IPS-20b (cell line): ENCODE measurements at regions not wholly inside any gene's neighbourhood (a gene's known extent, or its start where the extent isn't known, plus 50 kb on each side); places are given as distances from the start of the nearest gene placed in this dataset.

ENCODE experiments used
- H3K27ac ChIP-seq: one replicate; pipeline ENCODE4 v1.5.1; 2013; ENCODE audit warnings: low read length
- H3K27me3 ChIP-seq: 2 replicates; pipeline ENCODE4 v1.6.1; 2013; ENCODE audit warnings: mild to moderate bottlenecking, low read length, inconsistent platforms; ENCODE audit not compliant: insufficient read depth
- H3K36me3 ChIP-seq: 2 replicates; pipeline ENCODE4 v1.6.1; 2013; ENCODE audit warnings: low read depth, mild to moderate bottlenecking, inconsistent platforms, low read length, moderate library complexity; ENCODE audit not compliant: insufficient read depth
- H3K4me1 ChIP-seq: 2 replicates; pipeline ENCODE4 v1.6.1; 2013; ENCODE audit warnings: mild to moderate bottlenecking, control low read depth, inconsistent platforms, low read length, moderate library complexity; ENCODE audit not compliant: insufficient read depth
- H3K4me3 ChIP-seq: 2 replicates; pipeline ENCODE4 v1.5.1; 2013; ENCODE audit warnings: mild to moderate bottlenecking, low read length, inconsistent platforms
- H3K9ac ChIP-seq: 2 replicates; pipeline ENCODE4 v1.6.1; 2013; ENCODE audit warnings: low read depth, mild to moderate bottlenecking, inconsistent platforms, low read length, moderate library complexity
- H3K9me3 ChIP-seq: 2 replicates; pipeline ENCODE4 v1.6.1; 2013; ENCODE audit warnings: mild to moderate bottlenecking, low read depth, low read length, inconsistent platforms; ENCODE audit not compliant: insufficient read depth

DNA sequence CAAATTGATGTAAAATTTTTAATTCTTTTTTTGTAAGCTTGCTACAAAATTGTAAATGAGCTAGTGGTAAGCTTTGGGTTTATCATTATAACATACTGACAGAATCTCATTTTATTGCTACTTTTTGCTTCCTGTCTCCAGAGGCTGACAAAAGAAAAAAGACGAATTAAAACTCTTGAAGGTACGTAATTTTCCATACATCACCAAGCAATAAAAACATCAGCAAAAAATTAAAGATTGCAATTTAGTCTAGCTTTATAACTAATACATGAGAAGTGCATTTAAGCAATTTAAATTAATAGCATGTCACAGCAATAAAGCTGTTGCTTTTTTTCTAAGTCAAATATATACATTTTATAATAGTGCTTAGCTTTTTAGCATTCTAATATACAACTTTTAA is 94.6 kb upstream of the SNTG2 start:
- Histone ChIP-seq H3K9me3 (no peaks in the 10 kb centered on the region), H3K27me3 (no peaks in the 10 kb centered on the region), H3K9ac (no peak overlapping the region), H3K4me3 (no peak overlapping the region), H3K27ac (no peak overlapping the region), H3K4me1 (no peaks in the 10 kb centered on the region), H3K36me3 (no peaks in the 10 kb centered on the region)

DNA sequence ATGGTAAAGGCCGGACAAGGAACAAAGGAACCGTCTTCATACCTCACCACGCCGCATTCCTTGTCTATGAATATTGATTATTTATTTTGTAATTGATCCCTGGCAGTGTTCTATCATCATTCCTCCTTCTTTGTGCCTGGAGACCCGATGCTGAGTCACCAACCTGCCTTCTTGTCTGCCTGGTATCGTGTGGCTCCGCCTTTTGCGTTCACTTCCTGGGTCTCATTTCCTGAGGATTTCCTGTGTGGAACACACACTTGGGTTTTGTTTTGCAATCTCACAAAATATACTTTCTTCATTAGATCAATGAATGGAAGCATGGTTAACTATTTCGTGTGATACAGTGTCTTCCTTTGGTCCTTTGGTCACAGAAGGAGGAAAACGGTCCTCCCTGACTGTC is 95.5 kb upstream of the SNTG2 start:
- no peaks in the 10 kb centered on the region for H3K27me3 ChIP-seq
- no peaks in the 10 kb centered on the region for H3K9me3 ChIP-seq
- H3K27ac ChIP-seq, result no peak overlapping the region
- no peaks in the 10 kb centered on the region for H3K36me3 ChIP-seq
- no peak overlapping the region for H3K9ac ChIP-seq
- no peak overlapping the region for H3K4me3 ChIP-seq
- H3K4me1 ChIP-seq, result no peaks in the 10 kb centered on the region

DNA sequence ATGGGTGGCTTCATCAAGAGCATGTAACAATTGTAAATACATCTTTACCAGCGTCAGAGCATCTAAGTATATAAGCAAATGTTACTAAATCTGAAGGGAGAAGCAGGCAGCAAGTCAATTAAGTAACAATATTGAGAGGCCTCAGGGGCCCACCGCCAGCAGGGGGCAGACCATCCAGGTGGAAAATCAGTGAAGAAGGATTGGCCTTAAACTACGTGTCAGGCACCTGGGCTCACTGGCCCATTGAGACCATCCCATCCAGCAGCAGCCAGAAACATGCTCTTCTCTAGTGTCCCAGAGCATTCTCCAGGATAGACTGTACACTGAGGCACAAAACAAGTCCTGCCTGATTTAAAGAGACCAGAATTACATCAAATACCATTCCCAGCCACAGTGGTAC is 96.2 kb upstream of the SNTG2 start:
- no peaks in the 10 kb centered on the region for H3K36me3 ChIP-seq
- no peaks in the 10 kb centered on the region for H3K27me3 ChIP-seq
- H3K9me3 ChIP-seq, result no peaks in the 10 kb centered on the region
- no peak overlapping the region for H3K4me3 ChIP-seq
- no peaks in the 10 kb centered on the region for H3K4me1 ChIP-seq
- H3K27ac ChIP-seq, result no peak overlapping the region
- H3K9ac ChIP-seq, result no peak overlapping the region

DNA sequence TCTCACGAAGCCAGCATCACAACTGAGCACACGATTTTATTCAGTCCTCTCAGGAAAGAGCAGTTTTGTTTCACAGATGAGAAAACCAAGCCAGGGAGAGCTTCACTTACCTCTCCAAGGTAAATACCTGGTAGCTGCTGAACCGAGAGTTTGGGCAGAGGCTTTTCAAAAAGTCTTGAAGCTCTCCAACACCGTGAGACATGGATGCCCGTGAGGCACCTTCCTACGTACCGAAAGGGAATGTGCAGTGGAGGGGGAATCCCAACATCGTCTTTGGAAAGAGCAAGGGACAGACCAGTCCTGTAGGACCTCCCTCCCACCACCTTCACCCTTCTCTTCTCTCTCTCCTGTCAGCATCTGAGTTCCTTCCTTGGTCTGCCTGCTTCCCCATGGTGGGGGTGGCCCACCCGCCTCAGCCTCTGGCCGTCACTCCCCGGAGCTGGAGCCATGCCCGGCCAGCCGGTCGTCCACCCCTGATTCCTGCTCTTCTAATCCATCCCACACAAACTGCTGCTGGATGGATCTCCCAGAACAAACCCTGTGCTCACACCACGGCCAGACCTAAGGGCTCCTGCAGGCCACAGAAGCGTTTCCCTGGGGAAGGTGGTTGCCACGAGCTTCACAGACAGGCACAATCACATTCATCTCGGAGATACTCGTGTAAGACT is 97.3 kb upstream of the SNTG2 start:
- no peaks in the 10 kb centered on the region for H3K27me3 ChIP-seq

DNA sequence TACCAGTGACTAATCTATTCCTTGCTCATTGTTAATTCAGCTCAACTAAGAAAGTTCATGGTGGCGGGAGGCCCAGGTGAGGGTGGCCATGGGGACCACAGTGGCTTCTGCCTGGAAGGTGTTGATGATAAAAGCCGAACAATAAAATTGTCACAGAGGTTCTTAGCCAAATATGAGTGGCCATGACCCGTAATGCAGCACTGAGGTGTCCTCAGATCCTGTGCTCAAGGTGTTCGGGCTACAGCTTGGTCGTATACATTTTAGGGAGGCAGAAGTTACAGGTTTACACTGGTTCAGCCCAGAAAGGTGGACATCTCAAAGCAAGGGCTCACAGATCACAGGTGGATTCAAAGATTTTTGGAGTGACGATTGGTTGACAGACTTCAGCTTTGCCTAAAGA is 98.5 kb upstream of the SNTG2 start:
- H3K4me1 ChIP-seq, result no peaks in the 10 kb centered on the region
- H3K27ac ChIP-seq, result no peak overlapping the region
- H3K9me3 ChIP-seq, result no peaks in the 10 kb centered on the region
- H3K36me3 ChIP-seq, result no peaks in the 10 kb centered on the region
- H3K4me3 ChIP-seq, result no peak overlapping the region
- no peaks in the 10 kb centered on the region for H3K27me3 ChIP-seq
- H3K9ac ChIP-seq, result no peak overlapping the region

More for the DNA sequence above, 97.3 kb upstream of the SNTG2 start:
- no peaks in the 10 kb centered on the region for H3K36me3 ChIP-seq
- no peak overlapping the region for H3K27ac ChIP-seq
- no peak overlapping the region for H3K9ac ChIP-seq
- no peak overlapping the region for H3K4me3 ChIP-seq
- no peaks in the 10 kb centered on the region for H3K4me1 ChIP-seq
- H3K9me3 ChIP-seq, result no peaks in the 10 kb centered on the region

DNA sequence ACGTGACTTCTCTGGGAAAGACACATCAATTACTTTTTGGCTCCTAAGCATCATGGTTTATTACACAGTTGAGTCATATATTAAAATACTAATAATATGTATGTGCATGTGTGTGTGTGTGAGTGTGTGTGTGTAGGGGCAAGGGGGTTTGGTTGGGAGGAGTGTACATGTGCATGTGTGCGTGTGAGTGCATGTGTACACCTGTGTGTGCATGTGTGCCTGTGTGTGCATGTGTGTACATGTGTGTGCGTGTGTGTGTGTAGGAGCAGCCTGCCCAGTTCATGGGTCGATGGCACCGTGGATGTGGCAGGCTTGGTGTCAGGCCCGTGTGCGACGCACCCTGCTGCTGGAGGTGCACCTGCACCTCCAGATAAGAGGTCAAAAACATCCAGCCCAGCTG is 99.0 kb upstream of the SNTG2 start:
- H3K27ac ChIP-seq, result no peak overlapping the region
- H3K4me3 ChIP-seq, result no peak overlapping the region
- no peak overlapping the region for H3K9ac ChIP-seq
- no peaks in the 10 kb centered on the region for H3K4me1 ChIP-seq
- H3K27me3 ChIP-seq, result no peaks in the 10 kb centered on the region
- H3K36me3 ChIP-seq, result no peaks in the 10 kb centered on the region
- no peaks in the 10 kb centered on the region for H3K9me3 ChIP-seq

DNA sequence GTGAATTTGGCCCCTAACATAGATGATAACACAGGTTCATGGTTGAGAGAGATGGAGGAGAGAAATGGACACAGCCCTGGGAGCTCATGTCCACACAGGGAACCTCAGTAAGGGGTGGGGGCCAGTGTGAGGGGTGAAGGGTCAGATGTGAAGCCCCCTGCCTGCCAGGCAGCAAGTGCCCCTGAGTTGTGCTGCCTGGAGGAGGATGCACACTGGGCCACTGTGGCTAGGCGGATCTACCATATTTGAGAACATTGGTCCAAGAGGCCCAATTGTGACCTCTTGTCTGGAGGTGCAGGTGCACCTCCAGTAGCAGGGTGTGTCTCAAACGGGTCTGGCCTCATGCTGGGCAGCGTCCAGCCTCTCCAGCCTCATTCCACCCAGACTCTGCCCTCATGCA is 99.6 kb upstream of the SNTG2 start:
- H3K4me3 ChIP-seq, result no peak overlapping the region
- H3K9me3 ChIP-seq, result no peaks in the 10 kb centered on the region
- H3K27ac ChIP-seq, result no peak overlapping the region
- no peaks in the 10 kb centered on the region for H3K36me3 ChIP-seq
- H3K27me3 ChIP-seq, result no peaks in the 10 kb centered on the region
- H3K9ac ChIP-seq, result no peak overlapping the region
- H3K4me1 ChIP-seq, result no peaks in the 10 kb centered on the region

DNA sequence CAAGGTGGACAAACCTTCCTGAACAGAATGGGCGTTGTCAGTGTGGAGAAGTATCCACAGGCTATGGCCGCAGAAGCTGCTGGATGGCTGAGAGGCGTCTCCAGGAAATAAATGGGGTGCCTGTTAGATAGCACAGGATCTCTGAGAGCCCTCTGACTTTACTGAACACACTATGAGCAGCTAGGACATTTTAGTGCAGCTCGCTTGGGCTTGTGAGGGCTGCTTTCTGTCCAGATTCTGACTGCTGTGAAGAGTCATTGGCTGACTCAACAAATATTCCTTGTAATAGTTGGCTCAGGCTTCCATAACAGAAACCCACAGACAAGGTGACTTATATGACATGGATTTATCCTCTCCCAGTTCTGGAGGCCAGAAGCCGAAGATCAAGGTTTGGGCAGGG is 100.2 kb upstream of the SNTG2 start:
- H3K4me1 ChIP-seq, result no peaks in the 10 kb centered on the region
- H3K27ac ChIP-seq, result no peak overlapping the region
- H3K9ac ChIP-seq, result no peak overlapping the region
- H3K9me3 ChIP-seq, result no peaks in the 10 kb centered on the region
- H3K4me3 ChIP-seq, result no peak overlapping the region
- H3K36me3 ChIP-seq, result no peaks in the 10 kb centered on the region
- H3K27me3 ChIP-seq, result no peaks in the 10 kb centered on the region

DNA sequence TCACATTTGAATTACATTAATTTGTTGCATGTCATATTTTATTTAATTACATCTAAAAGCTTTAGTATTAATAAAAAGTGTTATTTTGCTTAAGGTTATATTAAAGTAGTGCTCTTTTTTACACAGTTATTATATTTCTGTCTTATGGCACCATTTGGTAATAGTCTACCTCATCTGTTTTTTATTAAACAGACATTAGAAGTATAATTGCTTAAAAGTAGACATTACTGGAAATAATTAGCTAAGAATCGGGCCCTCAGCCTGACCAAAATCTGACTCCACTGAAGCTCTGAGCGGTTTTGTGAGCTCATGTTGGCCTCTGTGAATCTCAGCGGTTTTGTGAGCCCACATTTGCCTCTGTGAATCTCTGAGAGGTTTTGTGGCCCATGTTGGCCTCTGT is 102.5 kb upstream of the SNTG2 start:
- H3K27ac ChIP-seq, result no peak overlapping the region
- no peaks in the 10 kb centered on the region for H3K36me3 ChIP-seq
- no peaks in the 10 kb centered on the region for H3K9me3 ChIP-seq
- no peak overlapping the region for H3K4me3 ChIP-seq
- H3K9ac ChIP-seq, result no peak overlapping the region
- no peaks in the 10 kb centered on the region for H3K27me3 ChIP-seq
- H3K4me1 ChIP-seq, result no peaks in the 10 kb centered on the region

DNA sequence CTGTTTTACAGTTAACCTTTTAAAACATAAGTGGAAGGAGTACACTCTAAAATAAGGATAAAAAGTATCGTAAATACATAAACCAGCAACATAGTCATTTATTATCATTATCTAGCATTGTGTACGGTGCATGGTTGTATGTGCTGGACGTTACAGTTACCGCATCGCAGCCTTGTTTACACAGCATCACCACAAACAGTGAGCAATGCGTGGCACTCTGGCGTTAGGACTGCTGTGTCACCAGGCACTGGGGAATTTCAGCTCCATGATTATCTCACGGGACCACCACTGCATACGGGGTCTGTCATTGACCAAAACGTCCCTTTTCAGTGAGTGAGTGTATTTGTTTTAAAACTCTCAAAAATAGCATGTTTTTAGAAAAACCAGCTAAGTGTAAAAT is 103.0 kb upstream of the SNTG2 start:
- Histone ChIP-seq H3K9me3 (no peaks in the 10 kb centered on the region), H3K4me1 (no peaks in the 10 kb centered on the region), H3K27ac (no peak overlapping the region), H3K36me3 (no peaks in the 10 kb centered on the region), H3K9ac (no peak overlapping the region), H3K27me3 (no peaks in the 10 kb centered on the region), H3K4me3 (no peak overlapping the region)

DNA sequence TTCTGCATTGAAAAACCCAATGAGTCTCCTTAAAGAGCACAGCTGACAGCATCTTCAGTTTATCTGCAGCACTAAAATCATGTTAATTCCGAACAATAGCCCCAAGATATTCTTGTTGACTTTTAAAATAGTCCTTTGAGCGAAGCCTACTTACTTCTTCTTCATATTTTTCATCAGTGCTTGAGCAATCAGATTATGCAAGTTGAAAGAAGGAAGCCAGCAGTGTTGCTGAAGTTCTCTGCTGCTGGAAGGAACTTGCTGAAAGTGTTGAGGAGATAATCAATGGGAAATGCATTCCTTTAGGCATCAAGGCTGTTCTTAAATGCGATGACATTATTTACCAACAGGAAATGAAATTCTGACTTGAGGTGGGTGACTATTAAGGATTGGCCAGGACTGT is 105.9 kb upstream of the SNTG2 start:
- Histone ChIP-seq H3K4me1 (no peaks in the 10 kb centered on the region), H3K36me3 (no peaks in the 10 kb centered on the region), H3K27me3 (no peaks in the 10 kb centered on the region), H3K27ac (no peak overlapping the region), H3K9ac (no peak overlapping the region), H3K9me3 (no peaks in the 10 kb centered on the region), H3K4me3 (no peak overlapping the region)

DNA sequence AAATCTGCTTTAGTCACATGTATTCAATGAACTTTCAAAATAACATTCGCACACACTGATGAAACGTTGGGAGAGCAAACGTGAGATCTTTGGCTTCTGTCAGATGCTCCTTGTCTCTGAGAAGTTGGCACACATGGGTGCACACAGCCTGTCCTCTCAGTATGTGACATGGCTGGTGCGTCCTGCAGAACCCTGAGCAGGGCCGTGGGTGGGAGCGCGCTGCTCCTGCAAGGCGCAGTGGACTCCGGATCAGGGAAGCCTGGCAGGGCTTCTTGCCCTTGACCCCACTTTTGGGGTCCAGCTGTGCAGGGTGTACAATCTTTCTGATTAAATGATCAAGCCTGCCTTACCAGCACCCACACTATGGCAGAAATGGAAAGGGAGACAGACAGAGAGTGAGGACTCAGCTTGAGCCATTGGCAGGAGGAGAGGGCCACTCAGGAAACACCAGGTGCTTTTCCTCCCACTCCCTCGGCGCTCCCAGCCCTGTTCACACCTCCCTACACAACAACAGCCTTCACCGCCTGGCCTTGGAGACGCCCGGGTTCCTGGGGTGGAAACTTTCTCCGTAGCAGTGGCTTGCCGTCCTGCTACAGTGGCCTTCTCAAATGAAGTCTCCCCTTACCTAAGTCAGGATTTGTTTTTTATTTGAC is 108.4 kb upstream of the SNTG2 start:
- Histone ChIP-seq H3K4me3 (no peak overlapping the region), H3K27ac (no peak overlapping the region), H3K4me1 (no peaks in the 10 kb centered on the region), H3K9me3 (no peaks in the 10 kb centered on the region), H3K36me3 (no peaks in the 10 kb centered on the region), H3K27me3 (no peaks in the 10 kb centered on the region), H3K9ac (no peak overlapping the region)
